NOMO-1 treated with DMSO at 0.1 percent for 48 hours (cell line): ENCODE measurements at regions not wholly inside any gene's neighbourhood (a gene's known extent, or its start where the extent isn't known, plus 50 kb on each side); places are given as distances from the start of the nearest gene placed in this dataset.
"Not testable (repeated sequence)": the region's sequence is repeated elsewhere in the genome, so short reads cannot be mapped to it uniquely, and the experiment has no call there.

Experiments
- DNase-seq: peaks from one replicate; lab custom pipeline; 2025; ENCODE audit not compliant: unreplicated experiment; lab: John Stamatoyannopoulos, UW

DNA sequence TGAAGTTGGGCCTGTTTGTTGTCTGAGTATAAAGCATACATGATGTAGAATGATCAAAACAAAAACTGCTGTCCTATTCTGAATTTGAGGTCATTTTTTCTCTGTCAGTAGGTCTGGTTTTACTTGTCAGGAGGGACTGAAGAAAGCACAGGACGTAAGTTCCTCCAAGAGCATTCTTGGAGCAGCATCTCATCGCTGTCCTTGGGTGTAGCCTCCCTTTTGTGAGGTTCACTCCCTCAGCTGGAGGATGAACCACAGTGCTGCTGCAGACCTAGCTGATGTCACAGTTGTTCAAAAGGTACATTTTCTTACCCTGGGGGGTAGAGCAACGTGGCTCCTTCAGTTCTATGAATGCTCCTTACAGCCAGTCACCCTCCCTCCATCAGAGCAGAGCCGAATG is 490.0 kb upstream of the TBL1XR1 start:
- no peak for DNase-seq

GRCh38 chr3:177688152-177688551 is 490.9 kb upstream of the TBL1XR1 start:
- DNase-seq = no peak

GRCh38 chr3:177689077-177689476 is 491.8 kb upstream of the TBL1XR1 start:
- DNase-seq = no peak

- DNase-seq = no peak
Observed at GRCh38 chr3:177689869-177690268, 492.6 kb upstream of the TBL1XR1 start.

DNA sequence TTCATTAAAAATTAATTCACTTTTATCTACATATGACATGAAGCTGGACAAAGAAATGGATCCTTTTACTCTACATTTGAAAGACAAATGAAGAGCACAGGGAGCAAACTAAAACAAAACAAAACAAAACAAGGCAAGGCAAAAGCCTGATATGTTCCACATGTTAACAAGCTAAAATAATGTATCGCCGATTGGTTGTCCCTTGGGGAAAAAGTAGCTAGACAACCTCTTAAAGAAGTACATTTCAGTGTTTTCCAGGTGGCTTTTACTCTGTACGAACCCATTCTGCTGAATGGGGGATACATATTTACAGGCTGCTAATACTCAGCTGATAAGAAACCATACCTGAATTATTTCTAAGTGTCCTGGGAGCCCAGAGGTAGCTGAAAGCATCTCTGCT is 493.0 kb upstream of the TBL1XR1 start:
- DNase-seq = no peak

DNA sequence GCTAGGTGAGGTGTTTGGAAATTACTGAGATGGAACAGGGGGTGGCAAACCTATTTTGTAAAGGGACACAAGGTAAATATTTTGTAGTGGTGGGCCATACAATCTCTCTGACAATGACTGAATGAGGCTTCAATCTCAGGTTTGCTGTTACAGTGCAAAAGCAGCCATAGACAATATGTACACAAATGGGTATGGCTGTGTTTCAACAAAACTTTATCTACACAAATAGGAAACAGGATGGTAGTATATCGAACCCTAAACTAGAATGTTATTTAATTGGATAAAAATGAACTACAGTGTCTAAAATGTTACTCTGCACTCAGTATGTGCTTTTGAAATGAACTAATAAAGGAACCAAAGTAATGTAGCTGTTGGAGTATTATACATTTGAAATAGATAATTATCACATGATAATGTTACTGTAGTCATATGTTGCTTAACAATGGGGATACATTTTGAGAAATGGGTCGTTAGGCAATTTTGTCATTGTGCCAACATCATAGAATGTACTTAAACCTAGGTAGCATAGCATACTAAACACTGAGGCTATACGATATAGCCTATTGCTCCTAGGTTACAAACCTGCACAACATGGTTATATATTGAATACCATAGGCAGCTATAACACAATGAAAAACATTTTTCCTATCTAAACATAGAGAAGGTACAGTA is 495.2 kb upstream of the TBL1XR1 start:
- DNase-seq = no peak

DNA sequence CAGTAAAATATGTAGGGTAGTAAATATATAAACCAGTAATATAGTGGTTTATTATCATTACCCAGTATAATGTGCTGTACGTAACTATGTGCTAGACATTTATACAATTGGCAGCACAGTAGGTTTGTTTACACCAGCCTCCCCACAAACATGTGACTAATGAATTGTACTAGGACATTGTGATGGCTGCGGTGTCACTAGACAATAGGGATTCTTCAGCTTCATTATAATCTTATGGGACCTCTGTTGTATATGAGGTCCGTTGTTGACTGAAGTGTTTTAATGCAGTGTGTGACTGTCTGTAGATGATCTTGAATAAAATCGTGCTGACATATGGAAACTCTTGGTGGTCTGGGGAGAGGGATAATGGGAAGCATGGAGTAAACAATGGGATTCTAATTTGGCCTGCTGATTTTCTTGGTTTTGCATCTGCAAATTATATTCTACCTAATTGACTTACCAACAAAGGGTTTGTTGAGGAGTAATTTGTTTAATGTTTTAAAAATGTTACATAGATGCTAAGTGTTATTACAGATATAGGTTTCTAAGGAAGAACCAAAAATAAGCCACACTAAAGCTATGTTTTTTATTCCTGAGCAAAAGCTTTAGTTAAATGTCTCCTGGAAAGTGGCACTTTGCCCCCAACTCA is 496.5 kb upstream of the TBL1XR1 start:
- DNase-seq = no peak

GRCh38 chr3:177694316-177694715 is 497.0 kb upstream of the TBL1XR1 start:
- no peak for DNase-seq

GRCh38 chr3:177694951-177695350 is 497.7 kb upstream of the TBL1XR1 start:
- no peak for DNase-seq

- no peak for DNase-seq
Observed at GRCh38 chr3:177700117-177700516, 502.8 kb upstream of the TBL1XR1 start.

DNA sequence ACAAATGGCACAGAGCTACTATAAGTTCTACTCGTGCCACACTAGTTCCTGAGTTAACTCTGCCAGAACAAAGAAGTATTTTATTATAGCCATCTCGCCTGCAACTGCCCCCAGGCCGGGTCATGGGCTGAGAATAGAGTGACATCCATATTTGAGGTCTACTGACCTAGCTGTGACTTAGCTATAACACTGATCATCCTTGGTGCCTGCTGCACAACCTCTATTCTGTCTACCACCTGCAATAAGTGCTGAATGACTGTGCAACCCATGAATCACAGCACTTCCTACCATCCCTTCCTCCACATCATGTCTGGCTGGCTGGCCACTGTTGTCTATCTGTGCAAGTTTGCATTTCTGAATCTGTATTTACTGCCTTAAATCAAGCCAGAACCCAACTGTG is 506.5 kb upstream of the TBL1XR1 start:
- no peak for DNase-seq

GRCh38 chr3:177705976-177706823 is 508.9 kb upstream of the TBL1XR1 start:
- no peak for DNase-seq

- DNase-seq = not testable (repeated sequence)
Observed at GRCh38 chr3:177709470-177709869, 512.2 kb upstream of the TBL1XR1 start.

DNA sequence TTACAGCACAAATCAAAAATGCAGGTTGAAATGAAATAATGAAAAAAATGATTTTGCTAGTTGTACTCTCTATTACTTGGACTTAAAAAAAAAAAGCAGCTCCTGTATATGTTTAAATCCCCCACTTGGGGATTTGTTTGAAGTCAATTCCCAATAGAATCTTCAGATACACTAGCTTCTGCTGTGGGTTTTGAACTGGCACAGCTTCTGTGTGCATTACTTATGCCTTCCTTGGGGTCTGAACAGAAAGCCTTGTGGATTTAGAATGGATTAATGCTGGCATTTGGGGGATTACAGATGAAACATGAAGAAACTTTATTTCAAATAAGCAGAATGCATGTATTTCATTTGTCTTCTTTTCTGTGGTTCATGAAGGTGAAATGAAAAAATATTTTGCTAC is 513.2 kb upstream of the TBL1XR1 start:
- no peak for DNase-seq

DNA sequence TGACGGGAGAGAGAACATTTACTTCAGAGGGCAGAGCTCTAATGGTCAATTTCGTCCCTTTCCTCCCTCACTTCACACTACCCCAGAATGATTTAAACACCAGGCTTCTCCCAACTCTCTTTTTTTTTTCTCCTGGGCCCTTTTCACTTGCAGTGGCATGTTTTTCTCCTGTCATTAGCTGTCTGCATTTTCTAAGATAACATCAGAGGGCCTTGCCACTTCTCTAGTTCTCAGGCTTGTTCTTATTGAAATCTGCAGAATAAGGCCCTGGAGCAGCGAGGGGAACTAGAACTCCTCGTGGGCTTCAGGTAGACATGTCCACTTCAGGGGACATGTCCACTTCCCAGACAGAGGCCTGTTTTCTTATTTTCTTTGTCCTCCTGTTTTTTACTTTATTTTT is 514.4 kb upstream of the TBL1XR1 start:
- no peak for DNase-seq

GRCh38 chr3:177713928-177714900 is 516.9 kb upstream of the TBL1XR1 start:
- no peak for DNase-seq

DNA sequence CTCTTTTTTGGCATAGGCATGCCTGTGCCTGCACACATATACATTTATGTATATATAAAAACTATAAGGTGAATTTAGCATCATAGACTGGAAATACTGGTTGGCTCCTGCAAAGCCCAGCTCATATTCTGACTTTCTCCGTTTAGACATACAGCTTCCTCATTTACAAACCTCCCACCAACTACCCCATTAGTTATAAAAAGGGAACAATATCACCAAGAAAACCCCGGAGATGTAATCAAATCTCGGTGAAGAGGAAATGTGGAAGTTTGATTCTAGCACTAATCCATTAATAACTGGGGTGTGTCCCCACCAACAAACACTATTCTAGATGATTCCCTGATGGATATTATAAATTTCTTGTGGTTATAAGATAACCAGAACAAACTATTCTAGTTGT is 517.7 kb upstream of the TBL1XR1 start:
- peak; percentile 92 for DNase-seq

DNA sequence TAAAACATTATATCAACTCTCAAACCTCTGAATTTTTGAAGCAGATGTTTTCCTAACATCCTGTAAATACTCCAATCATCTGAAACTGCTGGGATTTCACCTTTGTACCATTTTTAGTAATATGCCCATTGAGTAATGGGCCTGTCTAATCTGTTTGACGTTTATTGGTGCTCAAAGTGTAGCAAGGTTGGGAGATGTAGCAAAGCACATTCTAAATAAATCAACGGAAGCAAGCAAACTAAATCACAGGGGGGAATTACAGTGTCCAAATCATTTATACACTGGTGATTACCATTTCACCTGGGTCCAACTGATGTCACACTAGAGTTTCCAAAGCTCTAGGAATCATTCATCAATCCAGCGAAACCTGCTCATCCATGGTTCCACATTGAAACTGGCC is 518.7 kb upstream of the TBL1XR1 start:
- no peak for DNase-seq

- DNase-seq = not testable (repeated sequence)
Observed at GRCh38 chr3:177720927-177721326, 523.6 kb upstream of the TBL1XR1 start.

GRCh38 chr3:177721864-177722785 is 524.8 kb upstream of the TBL1XR1 start:
- DNase-seq = peak; percentile 11
